ENCODE measurements at regions not wholly inside any gene's neighbourhood (a gene's known extent, or its start where the extent isn't known, plus 50 kb on each side); places are given as distances from the start of the nearest gene placed in this dataset.

DNA sequence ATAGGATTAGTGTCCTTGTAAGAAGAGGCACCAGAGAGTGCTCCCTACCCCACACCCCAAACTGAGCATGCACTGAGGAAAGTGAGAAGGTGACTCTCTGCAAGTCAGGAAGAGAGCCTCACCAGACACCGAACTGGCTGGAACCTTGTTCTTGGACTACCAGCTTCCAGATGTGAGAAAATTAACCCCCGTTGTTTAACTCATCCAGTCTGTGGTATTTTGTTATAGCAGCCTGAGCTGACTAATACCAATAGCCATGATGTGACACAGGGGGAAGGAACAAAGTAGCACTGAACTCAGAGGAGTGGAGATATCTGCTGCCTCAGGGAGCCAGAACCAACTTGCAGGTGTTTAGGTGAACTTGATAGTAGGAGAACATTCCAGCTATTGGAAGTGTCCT is 415.2 kb upstream of the ZMIZ1 start:
- TF ChIP-seq CTCF (IDR thresholded peaks at IDR 0.05), result no peak
- no peak for TF ChIP-seq POLR2A (IDR thresholded peaks at IDR 0.05)

Data from right lobe of liver (tissue), 4 donors.